ENCODE measurements at regions not wholly inside any gene's neighbourhood (a gene's known extent, or its start where the extent isn't known, plus 50 kb on each side); places are given as distances from the start of the nearest gene placed in this dataset.

DNA sequence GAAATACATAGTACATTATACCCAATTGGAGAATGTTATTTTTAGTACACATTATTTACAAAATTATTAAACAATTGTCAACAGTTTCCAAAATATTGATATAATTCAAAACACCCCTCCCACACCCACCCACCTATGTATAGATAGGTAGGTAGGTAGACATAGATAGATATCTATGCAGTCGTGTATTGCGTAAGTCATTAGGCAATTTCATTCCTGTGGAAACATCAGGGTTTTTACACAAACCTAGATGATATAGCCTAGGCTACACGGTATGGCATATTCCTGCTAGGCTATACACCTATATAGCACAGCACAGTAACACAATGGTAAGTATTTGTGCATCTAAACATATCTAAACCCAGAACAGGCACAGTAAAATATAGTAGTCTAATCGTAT, 377.3 kb downstream of the ANXA1 start:
- Histone ChIP-seq H3K4me1 (peaks cover 22% of the 10 kb centered on the region), H3K27me3 (no peaks in the 10 kb centered on the region), H3K27ac (no peak overlapping the region), H3K9ac (no peak overlapping the region), H3K9me3 (ENCODE audit: low read depth) (no peaks in the 10 kb centered on the region), H2AFZ (replicated peaks) (no peak overlapping the region), H3F3A (ENCODE audit: low read depth) (no peaks in the 10 kb centered on the region), H3K36me3 (no peaks in the 10 kb centered on the region), H3K4me3 (no peak overlapping the region), H3K4me2 (no peak overlapping the region), H3K79me2 (ENCODE audit: low read depth) (no peaks in the 10 kb centered on the region), H4K20me1 (ENCODE audit: low read depth) (no peaks in the 10 kb centered on the region)
- Mint-ChIP-seq H3K27ac (no peak overlapping the region), H3K27me3 (ENCODE audit: insufficient read depth, low read depth) (peaks cover 2% of the 10 kb centered on the region), H3K9me3 (no peaks in the 10 kb centered on the region), H3K36me3 (no peaks in the 10 kb centered on the region), H3K4me1 (peaks cover 3% of the 10 kb centered on the region), H3K4me3 (no peak overlapping the region)
- TF ChIP-seq, protein P1, sequence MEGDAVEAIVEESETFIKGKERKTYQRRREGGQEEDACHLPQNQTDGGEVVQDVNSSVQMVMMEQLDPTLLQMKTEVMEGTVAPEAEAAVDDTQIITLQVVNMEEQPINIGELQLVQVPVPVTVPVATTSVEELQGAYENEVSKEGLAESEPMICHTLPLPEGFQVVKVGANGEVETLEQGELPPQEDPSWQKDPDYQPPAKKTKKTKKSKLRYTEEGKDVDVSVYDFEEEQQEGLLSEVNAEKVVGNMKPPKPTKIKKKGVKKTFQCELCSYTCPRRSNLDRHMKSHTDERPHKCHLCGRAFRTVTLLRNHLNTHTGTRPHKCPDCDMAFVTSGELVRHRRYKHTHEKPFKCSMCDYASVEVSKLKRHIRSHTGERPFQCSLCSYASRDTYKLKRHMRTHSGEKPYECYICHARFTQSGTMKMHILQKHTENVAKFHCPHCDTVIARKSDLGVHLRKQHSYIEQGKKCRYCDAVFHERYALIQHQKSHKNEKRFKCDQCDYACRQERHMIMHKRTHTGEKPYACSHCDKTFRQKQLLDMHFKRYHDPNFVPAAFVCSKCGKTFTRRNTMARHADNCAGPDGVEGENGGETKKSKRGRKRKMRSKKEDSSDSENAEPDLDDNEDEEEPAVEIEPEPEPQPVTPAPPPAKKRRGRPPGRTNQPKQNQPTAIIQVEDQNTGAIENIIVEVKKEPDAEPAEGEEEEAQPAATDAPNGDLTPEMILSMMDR (IDR thresholded peaks at IDR 0.05), result no peak
- TF ChIP-seq EZH2phosphoT487 (IDR thresholded peaks at IDR 0.05) (no peak), EZH2 (IDR thresholded peaks at IDR 0.05) (no peak)
- no peak for DNase-seq (ENCODE audit: low spot score)

DNA sequence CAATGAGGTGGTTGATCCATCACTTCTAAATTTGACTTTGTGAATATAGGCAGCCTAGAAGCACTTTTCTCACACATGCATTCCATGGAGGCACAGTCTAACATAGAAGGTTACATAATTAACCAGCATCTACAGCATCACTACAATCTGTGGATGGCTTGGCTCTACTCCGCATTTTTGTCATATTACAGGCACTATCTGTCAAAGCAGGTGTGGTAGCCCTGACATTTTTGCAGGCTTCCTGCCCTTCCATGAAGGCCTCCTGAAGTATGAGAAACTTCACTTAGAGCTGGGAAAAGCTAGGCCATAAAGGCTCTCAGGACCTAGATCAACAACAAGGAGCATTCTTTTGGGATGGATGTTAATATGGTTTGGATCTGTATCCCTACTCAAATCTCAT, 378.0 kb downstream of the ANXA1 start:
- DNase-seq (ENCODE audit: low spot score), result no peak
- H3K9me3 ChIP-seq (ENCODE audit: low read depth), result no peaks in the 10 kb centered on the region
- no peak overlapping the region for H3K4me3 ChIP-seq
- peak overlapping the region; percentile 54 for H2AFZ ChIP-seq (replicated peaks)
- no peak overlapping the region for H3K27ac ChIP-seq
- H3K4me1 Mint-ChIP-seq, result peaks cover 3% of the 10 kb centered on the region
- no peaks in the 10 kb centered on the region for H3F3A ChIP-seq (ENCODE audit: low read depth)
- peaks cover 22% of the 10 kb centered on the region for H3K4me1 ChIP-seq
- H3K9me3 Mint-ChIP-seq, result no peaks in the 10 kb centered on the region
- no peak overlapping the region for H3K27ac Mint-ChIP-seq
- H4K20me1 ChIP-seq (ENCODE audit: low read depth), result no peaks in the 10 kb centered on the region
- no peaks in the 10 kb centered on the region for H3K36me3 ChIP-seq
- H3K27me3 Mint-ChIP-seq (ENCODE audit: insufficient read depth, low read depth), result peaks cover 2% of the 10 kb centered on the region
- H3K27me3 ChIP-seq, result no peaks in the 10 kb centered on the region
- H3K4me3 Mint-ChIP-seq, result no peak overlapping the region
- H3K36me3 Mint-ChIP-seq, result no peaks in the 10 kb centered on the region
- TF ChIP-seq EZH2phosphoT487 (IDR thresholded peaks at IDR 0.05) (no peak), EZH2 (IDR thresholded peaks at IDR 0.05) (no peak)
- TF ChIP-seq, protein P1 (IDR thresholded peaks at IDR 0.05), result no peak
- no peaks in the 10 kb centered on the region for H3K79me2 ChIP-seq (ENCODE audit: low read depth)
- H3K9ac ChIP-seq, result no peak overlapping the region
- H3K4me2 ChIP-seq, result no peak overlapping the region

DNA sequence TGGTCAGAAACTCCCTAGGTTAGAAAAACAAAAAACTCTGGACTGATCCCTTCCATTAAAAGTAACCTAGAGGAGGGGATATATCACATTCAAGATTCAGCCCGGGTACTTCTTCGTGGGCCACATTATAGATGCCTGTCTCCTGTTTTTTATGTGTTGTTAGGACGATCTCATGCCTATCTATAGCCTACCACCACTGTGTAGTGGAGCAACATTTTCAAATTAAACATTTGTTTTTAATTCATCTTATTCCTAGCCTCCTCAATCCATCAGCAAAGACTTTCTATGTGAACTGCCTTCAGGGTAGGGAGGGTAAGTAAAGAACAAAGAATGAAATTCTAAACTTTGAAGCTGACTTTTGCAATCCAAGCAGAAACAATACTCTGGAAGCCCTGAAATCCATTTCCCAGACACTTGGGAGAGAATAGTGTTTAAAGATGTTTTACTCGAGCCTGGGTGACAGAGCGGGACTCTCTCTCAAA, 379.4 kb downstream of the ANXA1 start:
- H3K9me3 ChIP-seq (ENCODE audit: low read depth), result no peaks in the 10 kb centered on the region
- DNase-seq (ENCODE audit: low spot score), result no peak
- H3K4me1 Mint-ChIP-seq, result peaks cover 3% of the 10 kb centered on the region
- no peaks in the 10 kb centered on the region for H3K79me2 ChIP-seq (ENCODE audit: low read depth)
- no peak overlapping the region for H2AFZ ChIP-seq (replicated peaks)
- no peaks in the 10 kb centered on the region for H3K36me3 Mint-ChIP-seq
- peaks cover 22% of the 10 kb centered on the region for H3K4me1 ChIP-seq
- no peaks in the 10 kb centered on the region for H3K9me3 Mint-ChIP-seq
- TF ChIP-seq, protein P1 (IDR thresholded peaks at IDR 0.05), result no peak
- TF ChIP-seq EZH2 (IDR thresholded peaks at IDR 0.05) (no peak), EZH2phosphoT487 (IDR thresholded peaks at IDR 0.05) (no peak)
- no peak overlapping the region for H3K4me2 ChIP-seq
- no peaks in the 10 kb centered on the region for H3F3A ChIP-seq (ENCODE audit: low read depth)
- H3K4me3 Mint-ChIP-seq, result no peak overlapping the region
- no peaks in the 10 kb centered on the region for H3K36me3 ChIP-seq
- no peak overlapping the region for H3K9ac ChIP-seq
- H4K20me1 ChIP-seq (ENCODE audit: low read depth), result no peaks in the 10 kb centered on the region
- H3K27ac Mint-ChIP-seq, result no peak overlapping the region
- H3K4me3 ChIP-seq, result no peak overlapping the region
- H3K27ac ChIP-seq, result peak overlapping the region; percentile 45
- peaks cover under 1% of the 10 kb centered on the region for H3K27me3 Mint-ChIP-seq (ENCODE audit: insufficient read depth, low read depth)
- H3K27me3 ChIP-seq, result no peaks in the 10 kb centered on the region
